B cell (primary cell): ENCODE measurements at regions not wholly inside any gene's neighbourhood (a gene's known extent, or its start where the extent isn't known, plus 50 kb on each side); places are given as distances from the start of the nearest gene placed in this dataset.

Experiments used
- ATAC-seq: fragments of 200-7000 bp; cut with Tn5 transposase; one replicate; pipeline ENCODE4 v1.10.0; 2021; ENCODE audit warnings: low read depth, mild to moderate bottlenecking, moderate number of reproducible peaks, moderate library complexity
- CTCF ChIA-PET: fragments of 350-600 bp; sonication (Branson Sonifier 250); formaldehyde crosslinking; loops from one replicate; lab custom pipeline; 2021; ENCODE audit warnings: antibody characterized with exemption, inconsistent platforms; lab: Charles Lee
- POLR2A ChIA-PET: fragments of 350-600 bp; sonication (Branson Sonifier 250); formaldehyde crosslinking; loops from one replicate; lab custom pipeline; 2021; ENCODE audit warnings: antibody characterized with exemption; lab: Charles Lee
- DNase-seq: peaks from one replicate; pipeline ENCODE4 v3.0.0; 2013
- H2AFZ ChIP-seq: 2 replicates; pipeline ENCODE4 v1.6.1; 2012; ENCODE audit warnings: mild to moderate bottlenecking, low read depth, low read length; ENCODE audit not compliant: insufficient read depth, poor library complexity, severe bottlenecking
- H3K27ac ChIP-seq, 2 donors: 1 replicate in 1 of 2; 2 replicates in 1 of 2; pipeline ENCODE4 v1.5.1; 2012 to 2013; ENCODE audit warnings: low read length in 2 of 2, mild to moderate bottlenecking in 2 of 2, moderate library complexity in 1 of 2
- H3K27me3 ChIP-seq, 4 experiments: fragments of 200-600 bp in 1 of 4; sonication (generic) in 1 of 4; replicated peaks in 1 of 4; 1 replicate in 2 of 4; 2 replicates in 2 of 4; pipeline versions ENCODE4 v1.6.1 to v1.7.0; 2013 to 2016; ENCODE audit warnings: low read length in 3 of 4, mild to moderate bottlenecking in 2 of 4, mixed read lengths in 1 of 4, moderate library complexity in 1 of 4; ENCODE audit not compliant: insufficient read depth in 4 of 4, control insufficient read depth in 3 of 4; ENCODE audit errors: control extremely low read depth in 1 of 4
- H3K36me3 ChIP-seq, 2 experiments: replicated peaks in 1 of 2; 1 replicate in 1 of 2; 2 replicates in 1 of 2; pipeline versions ENCODE4 v1.6.1 to v1.7.1; 2013; ENCODE audit warnings: low read length in 1 of 2; ENCODE audit not compliant: insufficient read depth in 2 of 2, control insufficient read depth in 1 of 2; ENCODE audit errors: control extremely low read depth in 1 of 2, extremely low read depth in 1 of 2
- H3K4me1 ChIP-seq, 2 donors: fragments of 200-600 bp in 1 of 2; sonication (generic) in 1 of 2; 1 replicate in 1 of 2; 2 replicates in 1 of 2; pipeline versions ENCODE4 v1.5.1 to v1.6.1; 2013 to 2017; ENCODE audit warnings: low read length in 2 of 2; ENCODE audit not compliant: control insufficient read depth in 2 of 2, insufficient read depth in 2 of 2
- H3K4me2 ChIP-seq: replicated peaks from 2 replicates; pipeline ENCODE3; 2012; ENCODE audit warnings: mild to moderate bottlenecking, low read depth, low read length; ENCODE audit not compliant: poor library complexity, severe bottlenecking
- H3K4me3 ChIP-seq, 5 experiments: fragments of 200-600 bp in 1 of 5; sonication (generic) in 1 of 5; 1 replicate in 3 of 5; 2 replicates in 2 of 5; pipeline versions ENCODE4 v1.5.1 to v1.7.0; 2011 to 2016; ENCODE audit warnings: low read length in 4 of 5, mild to moderate bottlenecking in 4 of 5, low read depth in 2 of 5, control low read depth in 1 of 5, moderate library complexity in 1 of 5; ENCODE audit not compliant: insufficient read depth in 1 of 5; ENCODE audit errors: control extremely low read depth in 1 of 5, extremely low read depth in 1 of 5
- H3K79me2 ChIP-seq: fragments of 200-600 bp; sonication (generic); one replicate; pipeline ENCODE4 v1.6.0; 2016; ENCODE audit warnings: low read length; ENCODE audit not compliant: control insufficient read depth, insufficient read depth
- H3K9ac ChIP-seq: fragments of 200-600 bp; sonication (generic); 2 replicates; pipeline ENCODE4 v1.6.1; 2017; ENCODE audit warnings: mild to moderate bottlenecking, low read length, moderate library complexity
- H3K9me3 ChIP-seq, 3 donors: one replicate each; pipeline versions ENCODE4 v1.6.1 to v1.7.1; 2013; ENCODE audit warnings: low read length in 2 of 3; ENCODE audit not compliant: control insufficient read depth in 2 of 3, insufficient read depth in 1 of 3; ENCODE audit errors: control extremely low read depth in 1 of 3
- H4K20me1 ChIP-seq: 2 replicates; pipeline ENCODE4 v1.6.0; 2012; ENCODE audit warnings: mild to moderate bottlenecking, low read length; ENCODE audit not compliant: insufficient read depth, control insufficient read depth, poor library complexity, severe bottlenecking
- H3K27ac Mint-ChIP-seq: one replicate; pipeline ENCODE4 v1.8.0; 2021; ENCODE audit warnings: mixed read lengths
- H3K27me3 Mint-ChIP-seq: one replicate; pipeline ENCODE4 v1.8.0; 2021; ENCODE audit warnings: mixed read lengths
- H3K4me1 Mint-ChIP-seq: one replicate; pipeline ENCODE4 v1.8.0; 2021; ENCODE audit warnings: mixed read lengths
- H3K4me3 Mint-ChIP-seq: one replicate; pipeline ENCODE4 v1.8.0; 2021; ENCODE audit warnings: mixed read lengths
- H3K9me3 Mint-ChIP-seq: one replicate; pipeline ENCODE4 v1.8.0; 2022; ENCODE audit warnings: mixed read lengths; ENCODE audit not compliant: insufficient read depth
- EZH2 ChIP-seq: IDR thresholded peaks from 2 replicates; pipeline ENCODE4 v1.6.1; 2012; ENCODE audit warnings: borderline replicate concordance, low read depth, mild to moderate bottlenecking, moderate library complexity, low read length; ENCODE audit not compliant: insufficient read depth, poor library complexity, severe bottlenecking
- WGBS: methylation state at CpG from one replicate; pipeline ENCODE4 v1.1.5; 2013; ENCODE audit warnings: missing lambda C conversion rate; ENCODE audit not compliant: insufficient coverage; 5-methylcytosine and 5-hydroxymethylcytosine counted together
- intact Hi-C: fragments of 100-400 bp; cut with micrococcal nuclease; formaldehyde crosslinking; loops from one replicate; pipeline ENCODE4 v1.10.0; 2022
- TF ChIP-seq, protein P1 (sequence below): fragments of 200-600 bp; IDR thresholded peaks from one replicate; pipeline ENCODE4 v1.8.0; 2022; ENCODE audit warnings: antibody characterized with exemption, mild to moderate bottlenecking

DNA sequence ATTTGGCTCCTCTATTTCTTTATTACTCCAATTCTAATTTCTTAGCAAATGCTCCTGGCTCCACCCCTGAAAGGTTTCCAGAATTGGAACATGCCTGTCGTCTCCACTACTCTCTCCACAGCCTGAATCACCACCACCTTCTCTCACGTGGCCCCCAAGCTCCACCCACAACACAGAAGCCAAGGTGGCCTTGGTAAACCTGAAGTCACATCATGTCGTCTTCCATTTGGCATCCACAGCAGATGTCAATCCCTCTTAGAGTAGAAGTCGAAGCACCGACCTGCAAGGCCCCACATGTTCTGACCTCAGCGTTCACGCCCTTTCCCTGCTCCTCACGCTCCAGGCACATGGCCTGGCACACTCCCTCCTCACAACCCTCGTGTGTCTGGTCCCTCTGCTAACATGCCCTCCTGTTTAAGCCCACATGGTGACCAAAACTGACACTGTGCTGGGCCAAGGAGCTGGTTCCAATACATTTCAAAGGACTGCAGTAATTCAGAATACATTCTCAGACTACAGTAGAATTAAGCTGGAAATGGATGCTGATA is 56.3 kb upstream of the GPC1 start:
- Histone ChIP-seq H3K27me3 (no peaks in the 10 kb centered on the region), H3K79me2 (no peaks in the 10 kb centered on the region), H3K4me3 (no peak overlapping the region), H3K27ac (no peak overlapping the region), H3K9ac (no peak overlapping the region), H3K4me2 (no peak overlapping the region), H3K4me1 (no peaks in the 10 kb centered on the region), H3K36me3 (no peaks in the 10 kb centered on the region), H4K20me1 (no peaks in the 10 kb centered on the region), H3K9me3 (no peaks in the 10 kb centered on the region), H2AFZ (no peak overlapping the region)
- Mint-ChIP-seq H3K4me3 (no peak overlapping the region), H3K4me1 (no peaks in the 10 kb centered on the region), H3K27me3 (peaks cover 15% of the 10 kb centered on the region), H3K9me3 (no peaks in the 10 kb centered on the region), H3K27ac (no peak overlapping the region)
- POLR2A ChIA-PET = no interaction called here
- TF ChIP-seq EZH2 = no peak
- TF ChIP-seq, protein P1, sequence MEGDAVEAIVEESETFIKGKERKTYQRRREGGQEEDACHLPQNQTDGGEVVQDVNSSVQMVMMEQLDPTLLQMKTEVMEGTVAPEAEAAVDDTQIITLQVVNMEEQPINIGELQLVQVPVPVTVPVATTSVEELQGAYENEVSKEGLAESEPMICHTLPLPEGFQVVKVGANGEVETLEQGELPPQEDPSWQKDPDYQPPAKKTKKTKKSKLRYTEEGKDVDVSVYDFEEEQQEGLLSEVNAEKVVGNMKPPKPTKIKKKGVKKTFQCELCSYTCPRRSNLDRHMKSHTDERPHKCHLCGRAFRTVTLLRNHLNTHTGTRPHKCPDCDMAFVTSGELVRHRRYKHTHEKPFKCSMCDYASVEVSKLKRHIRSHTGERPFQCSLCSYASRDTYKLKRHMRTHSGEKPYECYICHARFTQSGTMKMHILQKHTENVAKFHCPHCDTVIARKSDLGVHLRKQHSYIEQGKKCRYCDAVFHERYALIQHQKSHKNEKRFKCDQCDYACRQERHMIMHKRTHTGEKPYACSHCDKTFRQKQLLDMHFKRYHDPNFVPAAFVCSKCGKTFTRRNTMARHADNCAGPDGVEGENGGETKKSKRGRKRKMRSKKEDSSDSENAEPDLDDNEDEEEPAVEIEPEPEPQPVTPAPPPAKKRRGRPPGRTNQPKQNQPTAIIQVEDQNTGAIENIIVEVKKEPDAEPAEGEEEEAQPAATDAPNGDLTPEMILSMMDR = no peak
- intact Hi-C loops = no loop called here
- WGBS = 71% methylated on average over 9 of the region's 9 CpGs
- DNase-seq (no peak), ATAC-seq (no peak)
- CTCF ChIA-PET = no interaction called here

DNA sequence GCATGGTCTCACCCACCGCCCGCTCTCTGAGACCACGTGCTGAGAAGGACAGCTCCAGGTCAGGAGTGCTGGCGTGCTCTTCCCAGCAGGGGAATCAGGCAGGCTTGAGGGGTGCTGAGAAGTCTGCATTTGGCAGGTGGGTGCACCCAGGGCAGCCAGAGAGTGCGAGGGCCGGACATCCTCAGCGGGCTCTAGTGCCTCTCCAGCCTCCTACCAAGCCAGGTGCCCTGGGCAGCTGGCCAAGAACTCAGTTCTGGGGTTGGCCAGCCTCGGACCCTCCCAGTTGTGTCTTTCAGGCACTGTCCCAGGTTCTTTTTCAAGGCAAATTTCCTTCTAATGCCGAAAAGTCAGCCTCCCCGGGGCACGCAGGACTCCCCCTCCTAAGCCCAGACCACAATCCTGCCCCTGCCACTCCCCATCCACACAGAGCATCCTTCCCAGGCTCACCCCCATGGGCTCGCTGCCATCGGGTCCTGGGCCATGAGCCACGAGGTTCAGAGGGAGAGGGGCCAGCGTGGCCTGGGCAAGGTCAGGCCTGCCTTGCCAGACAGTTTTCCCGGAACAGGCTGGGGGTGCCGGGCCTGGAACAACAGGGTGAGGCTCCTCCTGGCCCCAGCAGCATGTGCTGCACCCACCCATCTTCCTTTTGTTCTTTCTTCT is 52.2 kb upstream of the GPC1 start:
- no peak overlapping the region for H3K27ac ChIP-seq
- no peaks in the 10 kb centered on the region for H4K20me1 ChIP-seq
- no peaks in the 10 kb centered on the region for H3K4me1 ChIP-seq
- H3K36me3 ChIP-seq = no peaks in the 10 kb centered on the region
- ChIA-PET POLR2A (no interaction called here), CTCF (no interaction called here)
- ATAC-seq (no peak), DNase-seq (no peak)
- WGBS = 97% methylated on average over 14 of the region's 17 CpGs
- H3K9ac ChIP-seq = no peak overlapping the region
- no peaks in the 10 kb centered on the region for H3K9me3 ChIP-seq
- H2AFZ ChIP-seq = no peak overlapping the region
- TF ChIP-seq EZH2 = no peak
- TF ChIP-seq, protein P1 = no peak
- H3K4me2 ChIP-seq = no peak overlapping the region
- intact Hi-C loops = no loop called here
- Mint-ChIP-seq H3K27ac (no peak overlapping the region), H3K4me3 (no peak overlapping the region), H3K27me3 (peaks cover 9% of the 10 kb centered on the region), H3K4me1 (no peaks in the 10 kb centered on the region), H3K9me3 (no peaks in the 10 kb centered on the region)
- H3K4me3 ChIP-seq = no peak overlapping the region
- H3K79me2 ChIP-seq = no peaks in the 10 kb centered on the region
- no peaks in the 10 kb centered on the region for H3K27me3 ChIP-seq
